ENCODE measurements at regions not wholly inside any gene's neighbourhood (a gene's known extent, or its start where the extent isn't known, plus 50 kb on each side); places are given as distances from the start of the nearest gene placed in this dataset.

- TF ChIP-seq CTCF (IDR thresholded peaks at IDR 0.05), result no peak
- no peak for TF ChIP-seq POLR2A (IDR thresholded peaks at IDR 0.05)
These were observed 775.6 kb upstream of the EEF2KMT start for GRCh38 chr16:5873221-5873620.

Data from uterus (tissue), 2 donors.